A204.1 (cell line): ENCODE measurements at regions not wholly inside any gene's neighbourhood (a gene's known extent, or its start where the extent isn't known, plus 50 kb on each side); places are given as distances from the start of the nearest gene placed in this dataset.
"Not testable (repeated sequence)": the region's sequence is repeated elsewhere in the genome, so short reads cannot be mapped to it uniquely, and the experiment has no call there.

Experiments used
- FAIRE-seq: peaks from 2 replicates; lab custom pipeline; 2012; peaks lifted over from hg19 to GRCh38; lab: Jason Lieb, UNC

- FAIRE-seq: not testable (repeated sequence)
Measured at GRCh38 chr7:149995369-149996026, 121.7 kb downstream of the ATP6V0E2 start.

DNA sequence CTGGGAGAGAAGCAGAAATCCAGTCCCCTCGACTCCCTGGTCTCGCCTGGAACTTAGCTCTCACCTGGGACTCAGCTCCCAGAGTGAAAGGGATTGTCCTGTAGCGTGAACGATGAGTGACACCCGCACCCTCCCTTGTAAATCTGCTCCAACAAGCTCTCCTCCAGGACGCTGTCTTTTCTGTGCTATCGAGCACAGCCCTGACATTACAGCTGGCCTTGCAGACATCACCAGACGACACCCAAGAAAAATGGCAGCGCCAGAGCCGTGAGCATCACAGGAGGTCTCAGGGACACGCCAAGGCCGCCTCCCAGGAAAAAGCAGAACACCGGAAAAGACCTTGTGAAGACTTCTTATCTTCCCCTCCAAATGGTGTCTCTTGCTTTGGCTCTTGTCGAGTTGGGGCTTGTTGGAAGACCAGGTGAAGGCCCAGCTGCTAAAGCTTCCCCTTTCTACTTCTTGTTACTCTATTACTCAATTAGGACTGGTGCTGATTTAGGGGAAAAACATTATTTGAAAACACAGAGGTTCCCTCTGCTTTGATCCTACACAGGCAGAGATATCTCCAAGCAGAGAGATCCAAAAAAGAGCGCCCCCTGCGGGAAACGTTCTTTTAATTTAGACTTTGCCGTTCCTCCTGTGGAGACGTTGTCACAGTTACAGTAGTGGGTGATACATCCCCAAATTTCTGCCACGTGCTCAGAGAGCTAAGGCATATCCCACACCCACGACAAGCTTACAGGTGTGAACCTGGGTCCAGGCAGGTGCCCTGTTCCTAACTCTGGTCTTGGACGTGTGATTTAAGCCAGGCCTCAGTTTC, 127.2 kb downstream of the ATP6V0E2 start:
- not testable (repeated sequence) for FAIRE-seq

DNA sequence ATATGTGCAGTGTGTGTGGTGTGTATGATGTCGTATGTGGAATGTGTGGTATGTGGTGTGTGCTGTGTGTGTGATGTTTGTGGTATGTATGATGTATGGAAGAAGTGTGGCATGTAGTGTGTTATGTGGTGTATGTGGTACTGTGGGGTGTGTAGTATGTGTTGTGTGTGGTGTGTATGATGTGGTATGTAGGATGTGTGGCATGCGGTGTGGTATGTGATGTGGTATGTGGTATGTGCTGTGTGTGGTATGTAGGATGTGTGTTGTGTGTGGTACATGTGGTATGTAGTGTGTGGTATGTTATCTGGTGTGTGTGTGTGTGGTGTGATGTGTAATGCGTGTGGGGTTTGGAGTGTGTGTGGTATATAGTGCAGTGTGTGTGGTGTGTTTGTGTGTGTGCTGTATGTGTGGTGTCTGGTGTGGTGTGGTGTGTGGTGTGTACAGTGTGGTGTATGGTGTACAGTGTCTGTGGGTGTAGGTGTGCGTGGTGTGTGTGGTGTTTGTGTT, 129.6 kb downstream of the ATP6V0E2 start:
- FAIRE-seq: no peak

DNA sequence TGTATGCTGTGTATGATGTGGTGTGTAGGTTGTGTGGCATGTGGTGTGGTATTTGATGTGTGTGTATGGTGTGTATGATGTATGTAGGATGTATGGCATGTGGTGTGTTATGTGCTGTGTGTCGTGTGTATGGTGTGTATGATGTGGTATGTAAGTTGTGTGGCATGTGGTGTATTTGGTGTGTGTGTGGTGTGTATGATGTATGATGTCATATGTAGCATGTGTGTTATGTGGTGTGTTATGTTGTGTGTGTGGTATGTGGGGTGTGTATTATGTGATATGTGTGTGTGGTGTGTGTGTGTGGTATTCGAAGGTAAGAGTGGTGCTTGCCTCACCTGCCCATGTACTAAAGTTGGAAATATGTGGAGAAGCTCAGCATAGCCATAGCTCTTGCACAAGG, 130.2 kb downstream of the ATP6V0E2 start:
- FAIRE-seq: not testable (repeated sequence)

DNA sequence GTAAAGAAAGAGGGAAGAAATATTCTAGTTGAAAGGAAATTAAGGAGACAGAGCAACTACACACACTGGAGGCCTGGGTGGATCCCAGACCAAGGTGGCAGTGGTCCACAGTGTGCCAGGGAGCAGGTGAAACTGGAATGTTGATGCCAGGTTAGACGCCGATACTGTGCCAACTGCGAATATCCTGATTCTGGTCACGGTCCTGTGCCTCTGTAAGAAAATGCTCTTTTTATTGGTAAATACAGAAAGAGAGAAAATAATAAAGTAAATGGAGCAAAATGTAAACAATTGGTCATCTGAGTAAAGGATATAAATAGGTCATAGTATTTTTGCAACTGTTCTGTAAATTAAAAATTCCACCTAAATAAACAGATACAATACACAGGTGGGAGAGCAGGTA, 131.1 kb downstream of the ATP6V0E2 start:
- not testable (repeated sequence) for FAIRE-seq

- not testable (repeated sequence) for FAIRE-seq
Measured at GRCh38 chr7:150009620-150010303, 136.0 kb downstream of the ATP6V0E2 start.

DNA sequence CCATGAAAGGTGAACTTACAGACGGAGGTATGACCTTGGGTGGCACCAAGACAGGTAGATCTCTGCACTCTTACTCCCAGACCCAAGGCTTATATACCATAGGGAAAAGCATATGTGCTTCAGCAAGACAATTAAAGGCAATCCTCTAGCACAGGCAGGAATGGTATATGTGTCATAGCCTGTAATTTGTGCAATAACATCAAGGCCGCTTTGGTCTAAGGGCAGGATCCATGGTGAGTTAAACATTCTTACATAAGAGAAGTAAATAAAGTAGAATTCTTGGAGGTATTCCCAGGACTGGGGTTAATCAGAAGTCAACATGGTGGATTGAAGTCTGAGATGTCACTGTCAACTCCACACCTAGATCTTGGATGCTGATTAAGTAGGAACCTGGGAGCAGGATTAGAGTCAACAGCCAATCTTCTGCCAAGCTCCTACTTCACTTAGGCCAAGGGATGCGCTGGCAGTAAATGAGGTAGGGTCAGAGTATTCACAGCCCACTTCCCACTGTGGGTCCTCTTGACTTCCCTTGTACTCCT, 143.0 kb downstream of the ATP6V0E2 start:
- not testable (repeated sequence) for FAIRE-seq

GRCh38 chr7:150020210-150020609, 146.4 kb downstream of the ATP6V0E2 start:
- FAIRE-seq: not testable (repeated sequence)

- FAIRE-seq: not testable (repeated sequence)
Measured at GRCh38 chr7:150024550-150025490, 151.1 kb downstream of the ATP6V0E2 start.

DNA sequence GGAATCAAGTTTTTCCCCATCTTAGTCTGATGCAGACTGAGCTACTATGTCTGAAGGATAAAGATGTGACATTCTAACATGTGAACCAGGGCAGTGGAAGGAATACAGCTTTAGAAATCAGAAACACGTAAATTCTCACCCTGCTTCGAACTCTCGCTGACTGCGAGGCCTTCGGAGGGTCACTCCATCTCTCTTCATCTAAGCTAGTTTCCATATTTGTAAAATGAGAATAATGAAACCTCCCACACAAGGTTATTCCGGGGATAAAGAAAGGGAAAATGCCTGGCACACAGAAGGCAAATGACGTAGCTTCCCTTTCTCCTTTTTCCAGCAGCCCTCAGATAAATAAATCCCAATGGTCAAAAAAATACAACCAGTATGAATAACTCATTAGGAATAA, 152.0 kb downstream of the ATP6V0E2 start:
- not testable (repeated sequence) for FAIRE-seq

DNA sequence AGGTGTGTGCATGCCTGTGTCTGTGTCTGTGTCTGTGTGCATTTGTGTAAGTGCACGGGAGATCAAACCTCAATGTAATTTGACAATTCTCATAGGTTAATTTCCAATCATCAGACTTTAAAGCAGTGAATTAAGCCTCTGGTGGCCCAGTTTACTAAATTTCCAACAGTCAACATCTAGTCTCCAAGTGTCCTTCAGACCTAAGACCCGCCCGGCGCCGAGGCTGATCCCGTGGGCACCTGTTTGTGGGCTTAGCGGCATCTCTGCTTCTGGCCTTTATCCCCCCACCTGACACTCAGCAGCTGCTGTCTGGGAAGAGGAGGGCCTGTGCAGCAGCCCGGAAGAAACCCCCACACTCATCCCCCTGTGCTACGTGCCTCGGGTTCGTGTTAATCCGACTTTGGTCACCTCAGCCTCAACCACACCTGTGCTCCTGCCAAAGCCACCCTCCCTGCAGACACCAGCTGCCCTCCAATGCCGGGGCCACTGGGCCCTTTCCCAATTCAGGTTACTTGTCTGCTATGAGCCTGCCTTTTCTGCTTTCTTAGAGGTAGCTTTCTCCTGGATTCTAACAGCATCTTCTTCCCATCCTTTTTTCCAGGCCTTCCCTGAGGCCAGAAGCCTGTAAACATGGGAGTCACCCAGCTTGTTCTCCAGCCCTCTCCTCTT, 154.7 kb downstream of the ATP6V0E2 start:
- FAIRE-seq: not testable (repeated sequence)

- not testable (repeated sequence) for FAIRE-seq
Measured at GRCh38 chr7:150029013-150029389, 155.2 kb downstream of the ATP6V0E2 start.

DNA sequence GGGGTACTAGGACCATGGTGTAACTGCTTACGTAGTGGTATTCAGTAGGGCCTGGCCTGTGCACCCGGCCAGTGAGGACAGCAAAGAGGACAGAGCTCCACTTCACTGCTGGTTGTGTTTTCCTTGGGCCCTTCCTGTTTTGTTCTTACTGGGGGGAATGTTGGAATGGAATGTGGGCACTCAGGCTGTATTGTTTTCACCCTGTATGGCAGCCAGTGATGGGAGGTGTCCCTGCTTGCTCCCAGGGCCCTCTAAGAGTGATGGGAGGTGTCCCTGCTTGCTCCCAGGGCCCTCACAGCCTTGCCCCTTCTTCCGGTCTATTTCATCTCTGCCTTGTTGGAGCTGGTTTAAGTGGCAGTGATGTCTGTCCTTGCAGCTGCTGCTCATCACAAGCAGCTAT, 158.0 kb downstream of the ATP6V0E2 start:
- not testable (repeated sequence) for FAIRE-seq

DNA sequence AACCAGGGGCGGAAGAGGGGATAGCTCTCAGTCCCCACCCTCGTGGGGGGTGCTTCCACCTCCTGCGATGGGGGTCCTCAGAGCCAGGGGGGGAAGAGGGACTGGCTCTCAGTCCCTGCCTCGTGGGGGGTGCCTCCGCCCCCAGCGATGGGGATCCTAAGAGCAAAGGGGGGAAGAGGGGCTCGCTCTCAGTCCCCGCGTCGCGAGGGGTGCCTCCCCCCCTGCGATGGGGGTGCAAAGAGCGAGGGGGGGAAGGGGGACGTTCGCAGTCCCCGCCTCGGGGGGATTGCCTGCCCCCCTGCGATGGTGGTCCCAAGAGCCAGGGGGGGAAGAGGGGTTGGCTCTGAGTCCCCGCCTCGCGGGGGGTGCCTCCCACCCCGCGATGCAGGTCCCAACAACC, 159.9 kb downstream of the ATP6V0E2 start:
- FAIRE-seq: not testable (repeated sequence)

- FAIRE-seq: not testable (repeated sequence)
Measured at GRCh38 chr7:150035769-150036168, 162.0 kb downstream of the ATP6V0E2 start.

DNA sequence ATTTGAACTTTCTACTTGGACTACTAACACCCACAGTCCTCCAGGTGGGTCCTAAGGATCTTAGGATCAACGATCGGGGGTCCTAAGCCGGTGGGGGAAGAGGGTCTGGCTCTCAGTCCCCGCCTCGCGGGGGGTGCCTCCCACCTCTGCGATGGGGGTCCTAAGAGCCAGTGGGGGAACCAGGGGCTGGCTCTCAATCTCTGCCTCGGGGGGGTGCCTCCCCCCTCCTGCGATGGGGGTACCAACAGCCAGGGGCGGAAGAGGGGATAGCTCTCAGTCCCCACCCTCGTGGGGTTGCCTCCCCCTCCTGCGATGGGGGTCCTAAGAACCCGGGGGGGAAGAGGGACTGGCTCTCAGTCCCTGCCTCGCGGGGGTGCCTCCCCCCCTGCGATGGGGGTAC, 165.3 kb downstream of the ATP6V0E2 start:
- not testable (repeated sequence) for FAIRE-seq

DNA sequence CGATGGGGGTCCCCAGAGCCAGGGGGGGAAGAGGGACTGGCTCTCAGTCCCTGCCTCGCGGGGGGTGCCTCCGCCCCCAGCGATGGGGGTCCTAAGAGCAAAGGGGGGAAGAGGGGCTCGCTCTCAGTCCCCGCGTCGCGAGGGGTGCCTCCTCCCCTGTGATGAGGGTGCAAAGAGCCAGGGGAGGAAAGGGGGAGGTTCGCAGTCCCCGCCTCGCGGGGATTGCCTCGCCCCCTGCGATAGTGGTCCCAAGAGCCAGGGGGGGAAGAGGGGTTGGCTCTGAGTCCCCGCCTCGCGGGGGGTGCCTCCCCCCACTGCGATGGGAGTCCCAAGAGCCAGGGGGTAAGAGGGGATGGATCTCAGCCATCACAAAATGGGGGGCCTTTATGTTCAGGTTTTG, 168.5 kb downstream of the ATP6V0E2 start:
- not testable (repeated sequence) for FAIRE-seq

GRCh38 chr7:150044771-150045170, 171.0 kb downstream of the ATP6V0E2 start:
- FAIRE-seq: not testable (repeated sequence)

DNA sequence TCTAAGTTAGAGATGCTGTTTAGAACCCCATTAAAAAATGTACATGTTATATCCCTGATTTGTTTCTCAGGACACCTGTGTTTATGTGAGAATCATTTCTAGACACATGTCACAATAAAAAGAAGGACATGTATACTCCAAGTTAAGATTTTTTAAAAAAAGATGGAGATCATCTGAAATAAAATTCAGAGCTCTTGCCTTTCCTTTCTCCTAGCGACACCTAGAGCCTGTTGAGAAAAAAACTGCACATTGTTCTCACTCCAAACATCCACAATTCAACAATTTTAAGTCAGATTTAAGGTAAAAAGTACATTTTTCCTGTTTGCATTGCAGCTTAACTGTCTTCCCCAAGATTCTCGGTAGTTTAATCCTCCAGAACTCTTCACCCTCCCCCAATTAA, 171.8 kb downstream of the ATP6V0E2 start:
- peak; percentile 98 for FAIRE-seq

GRCh38 chr7:150046290-150047194, 172.8 kb downstream of the ATP6V0E2 start:
- FAIRE-seq: not testable (repeated sequence)
